CD14-positive monocyte (primary cell): ENCODE measurements at regions not wholly inside any gene's neighbourhood (a gene's known extent, or its start where the extent isn't known, plus 50 kb on each side); places are given as distances from the start of the nearest gene placed in this dataset.

Source experiments
- DNase-seq, 3 donors: peaks; one replicate each; pipeline ENCODE4 v3.0.0-alpha.2; 2011 to 2022
- H2AFZ ChIP-seq: 2 replicates; pipeline ENCODE4 v1.6.0; 2012; ENCODE audit warnings: mild to moderate bottlenecking, low read depth, low read length, inconsistent platforms; ENCODE audit not compliant: insufficient read depth, poor library complexity, severe bottlenecking
- H3K27ac ChIP-seq, 2 donors: 1 replicate in 1 of 2; 2 replicates in 1 of 2; pipeline ENCODE4 v1.5.1; 2012 to 2013; ENCODE audit warnings: low read length in 2 of 2, control low read depth in 1 of 2, inconsistent platforms in 1 of 2, low read depth in 1 of 2, mild to moderate bottlenecking in 1 of 2
- H3K27me3 ChIP-seq, 2 donors: one replicate each; pipeline versions ENCODE4 v1.6.0 to v1.6.1; 2011 to 2013; ENCODE audit warnings: low read length in 2 of 2; ENCODE audit not compliant: control insufficient read depth in 2 of 2, insufficient read depth in 2 of 2
- H3K36me3 ChIP-seq, 2 donors: replicated peaks in 1 of 2; 1 replicate in 1 of 2; 2 replicates in 1 of 2; pipeline versions ENCODE4 v1.5.1 to v1.6.1; 2012 to 2013; ENCODE audit warnings: low read length in 2 of 2, control low read depth in 1 of 2, inconsistent platforms in 1 of 2, mild to moderate bottlenecking in 1 of 2; ENCODE audit not compliant: insufficient read depth in 2 of 2, control insufficient read depth in 1 of 2
- H3K4me1 ChIP-seq, 2 donors: 1 replicate in 1 of 2; 2 replicates in 1 of 2; pipeline versions ENCODE4 v1.5.1 to v1.6.1; 2012 to 2013; ENCODE audit warnings: low read length in 2 of 2, control low read depth in 1 of 2, inconsistent platforms in 1 of 2, mild to moderate bottlenecking in 1 of 2, moderate library complexity in 1 of 2; ENCODE audit not compliant: insufficient read depth in 2 of 2, control insufficient read depth in 1 of 2
- H3K4me2 ChIP-seq: replicated peaks from 2 replicates; pipeline ENCODE3; 2012; ENCODE audit warnings: low read length, moderate library complexity, mild to moderate bottlenecking; ENCODE audit not compliant: poor library complexity, severe bottlenecking; ENCODE audit errors: extremely low read depth
- H3K4me3 ChIP-seq, 3 experiments: fragments of 200-600 bp in 1 of 3; sonication (generic) in 1 of 3; replicated peaks in 1 of 3; 1 replicate in 2 of 3; 2 replicates in 1 of 3; pipeline ENCODE4 v1.5.1; 2011 to 2013; ENCODE audit warnings: low read length in 3 of 3, mild to moderate bottlenecking in 3 of 3, control low read depth in 2 of 3, low read depth in 2 of 3, inconsistent platforms in 1 of 3, moderate library complexity in 1 of 3
- H3K79me2 ChIP-seq: 2 replicates; pipeline ENCODE4 v1.6.0; 2012; ENCODE audit warnings: mild to moderate bottlenecking, control low read depth, inconsistent platforms, low read length, moderate library complexity; ENCODE audit not compliant: insufficient read depth
- H3K9ac ChIP-seq: 2 replicates; pipeline ENCODE4 v1.6.0; 2017; ENCODE audit warnings: low read length, mild to moderate bottlenecking; ENCODE audit not compliant: insufficient read depth, poor library complexity, severe bottlenecking
- H3K9me3 ChIP-seq, 2 donors: replicated peaks in 1 of 2; 1 replicate in 1 of 2; 2 replicates in 1 of 2; pipeline versions ENCODE4 v1.5.1 to v1.6.1; 2012 to 2013; ENCODE audit warnings: low read length in 2 of 2, control low read depth in 1 of 2; ENCODE audit not compliant: control insufficient read depth in 1 of 2, insufficient read depth in 1 of 2
- H4K20me1 ChIP-seq: 2 replicates; pipeline ENCODE4 v1.6.0; 2012; ENCODE audit warnings: mild to moderate bottlenecking, low read length, control low read depth, moderate library complexity; ENCODE audit not compliant: insufficient read depth
- H3K27ac Mint-ChIP-seq, 7 donors: one replicate each; pipeline ENCODE4 v1.8.0; 2020; ENCODE audit warnings: mild to moderate bottlenecking in 7 of 7, mixed read lengths in 7 of 7, moderate library complexity in 6 of 7, inconsistent platforms in 2 of 7
- H3K27me3 Mint-ChIP-seq, 3 donors: one replicate each; pipeline ENCODE4 v1.8.0; 2021 to 2022; ENCODE audit warnings: low read depth in 3 of 3, mild to moderate bottlenecking in 3 of 3, mixed read lengths in 3 of 3, moderate library complexity in 3 of 3, inconsistent platforms in 1 of 3
- H3K36me3 Mint-ChIP-seq, 2 donors: one replicate each; pipeline ENCODE4 v1.8.0; 2020; ENCODE audit warnings: mixed read lengths in 2 of 2, inconsistent platforms in 1 of 2, mild to moderate bottlenecking in 1 of 2
- H3K4me1 Mint-ChIP-seq: one replicate; pipeline ENCODE4 v1.8.0; 2020; ENCODE audit warnings: mild to moderate bottlenecking, mixed read lengths
- H3K4me3 Mint-ChIP-seq, 2 donors: one replicate each; pipeline ENCODE4 v1.8.0; 2020; ENCODE audit warnings: mild to moderate bottlenecking in 2 of 2, mixed read lengths in 2 of 2, moderate library complexity in 1 of 2
- H3K9me3 Mint-ChIP-seq, 7 donors: one replicate each; pipeline ENCODE4 v1.8.0; 2020 to 2022; ENCODE audit warnings: mixed read lengths in 7 of 7, mild to moderate bottlenecking in 6 of 7, moderate library complexity in 6 of 7, inconsistent platforms in 2 of 7
- CTCF ChIP-seq: fragments of 200-600 bp; IDR thresholded peaks from one replicate; pipeline ENCODE4 v1.8.0; 2022; ENCODE audit warnings: antibody characterized with exemption, mild to moderate bottlenecking
- WGBS: methylation state at CpG from one replicate; pipeline ENCODE4 v1.1.5; 2013; ENCODE audit warnings: missing lambda C conversion rate; ENCODE audit not compliant: insufficient coverage; 5-methylcytosine and 5-hydroxymethylcytosine counted together
- intact Hi-C, 2 donors: fragments of 100-400 bp; cut with micrococcal nuclease; formaldehyde crosslinking; loops; one replicate each; pipeline versions ENCODE4 v1.15.0 to v1.15.1; 2023

- no peak overlapping the region for H3K4me2 ChIP-seq
- no peaks in the 10 kb centered on the region for H4K20me1 ChIP-seq
- no peaks in the 10 kb centered on the region for H3K36me3 ChIP-seq
- no peak overlapping the region for H3K9ac ChIP-seq
- no peaks in the 10 kb centered on the region for H3K27me3 ChIP-seq
- Mint-ChIP-seq H3K9me3 (peaks cover 0 to 2% (median 0%) of the 10 kb centered on the region in 7 donors), H3K36me3 (no peaks in the 10 kb centered on the region), H3K27ac (no peak overlapping the region), H3K27me3 (no peaks in the 10 kb centered on the region), H3K4me3 (no peak overlapping the region), H3K4me1 (no peaks in the 10 kb centered on the region)
- H3K9me3 ChIP-seq = no peaks in the 10 kb centered on the region
- H2AFZ ChIP-seq = no peak overlapping the region
- H3K27ac ChIP-seq = no peak overlapping the region
- no peaks in the 10 kb centered on the region for H3K4me1 ChIP-seq
- H3K79me2 ChIP-seq = no peaks in the 10 kb centered on the region
- H3K4me3 ChIP-seq = no peak overlapping the region
- intact Hi-C loops = no loop called here
- no peak for TF ChIP-seq CTCF
- DNase-seq = no peak
Measured at GRCh38 chr5:117359895-117360294, 785.3 kb upstream of the SEMA6A start.

GRCh38 chr5:117357886-117358285 lies 783.3 kb upstream of the SEMA6A start:
- Histone ChIP-seq H3K9ac (no peak overlapping the region), H3K27ac (no peak overlapping the region), H3K4me1 (no peaks in the 10 kb centered on the region), H3K79me2 (no peaks in the 10 kb centered on the region), H3K4me2 (no peak overlapping the region), H3K4me3 (no peak overlapping the region), H4K20me1 (no peaks in the 10 kb centered on the region), H3K9me3 (no peaks in the 10 kb centered on the region), H3K27me3 (no peaks in the 10 kb centered on the region), H3K36me3 (no peaks in the 10 kb centered on the region), H2AFZ (no peak overlapping the region)
- H3K4me1 Mint-ChIP-seq = no peaks in the 10 kb centered on the region
- peaks cover 0 to 2% (median 0%) of the 10 kb centered on the region in 7 donors for H3K9me3 Mint-ChIP-seq
- H3K36me3 Mint-ChIP-seq = no peaks in the 10 kb centered on the region
- 100% methylated on average over 1 of the region's 3 CpGs for WGBS
- no peak for TF ChIP-seq CTCF
- H3K27ac Mint-ChIP-seq = no peak overlapping the region
- H3K27me3 Mint-ChIP-seq = no peaks in the 10 kb centered on the region
- no peak for DNase-seq
- intact Hi-C loops = no loop called here
- no peak overlapping the region for H3K4me3 Mint-ChIP-seq
